NT2/D1 (cell line): ENCODE measurements at regions not wholly inside any gene's neighbourhood (a gene's known extent, or its start where the extent isn't known, plus 50 kb on each side); places are given as distances from the start of the nearest gene placed in this dataset.

Source experiments
- YY1 ChIP-seq: IDR thresholded peaks from 2 replicates; pipeline ENCODE4 v1.6.1; 2011; ENCODE audit not compliant: insufficient read length, insufficient read depth
- ZNF274 ChIP-seq: IDR thresholded peaks from 2 replicates; pipeline ENCODE4 v1.6.1; 2011; ENCODE audit warnings: mild to moderate bottlenecking, low read depth, low read length

GRCh38 chr7:128160296-128160695 lies 80.8 kb upstream of the LEP start:
- TF ChIP-seq ZNF274: no peak
- no peak for TF ChIP-seq YY1
